Spinal cord (tissue), 9 donors: ENCODE measurements at regions not wholly inside any gene's neighbourhood (a gene's known extent, or its start where the extent isn't known, plus 50 kb on each side); places are given as distances from the start of the nearest gene placed in this dataset.

ENCODE experiments used
- DNase-seq, 6 donors: peaks; one replicate each; pipeline versions ENCODE4 v3.0.0 to v3.0.0-alpha.2; 2013 to 2015; ENCODE audit warnings: low spot score in 6 of 6, low read depth in 4 of 6
- H3K27ac ChIP-seq: one replicate; pipeline ENCODE4 v1.5.1; 2013; ENCODE audit warnings: low read depth, low read length, control low read depth
- H3K27me3 ChIP-seq: one replicate; pipeline ENCODE4 v1.6.1; 2013; ENCODE audit warnings: low read length; ENCODE audit not compliant: control insufficient read depth, insufficient read depth
- H3K36me3 ChIP-seq: one replicate; pipeline ENCODE4 v1.6.1; 2013; ENCODE audit warnings: low read length; ENCODE audit not compliant: control insufficient read depth, insufficient read depth
- H3K4me1 ChIP-seq: one replicate; pipeline ENCODE4 v1.6.1; 2013; ENCODE audit warnings: low read length; ENCODE audit not compliant: control insufficient read depth, insufficient read depth
- H3K4me3 ChIP-seq: one replicate; pipeline ENCODE4 v1.5.1; 2013; ENCODE audit warnings: low read depth, low read length, control low read depth
- H3K9me3 ChIP-seq: one replicate; pipeline ENCODE4 v1.6.1; 2013; ENCODE audit warnings: low read length; ENCODE audit not compliant: control insufficient read depth, insufficient read depth
- WGBS: methylation state at CpG from one replicate; pipeline ENCODE4 v1.1.5; 2013; ENCODE audit warnings: missing lambda C conversion rate; ENCODE audit not compliant: insufficient coverage; 5-methylcytosine and 5-hydroxymethylcytosine counted together
- donor health status: healthy.

DNA sequence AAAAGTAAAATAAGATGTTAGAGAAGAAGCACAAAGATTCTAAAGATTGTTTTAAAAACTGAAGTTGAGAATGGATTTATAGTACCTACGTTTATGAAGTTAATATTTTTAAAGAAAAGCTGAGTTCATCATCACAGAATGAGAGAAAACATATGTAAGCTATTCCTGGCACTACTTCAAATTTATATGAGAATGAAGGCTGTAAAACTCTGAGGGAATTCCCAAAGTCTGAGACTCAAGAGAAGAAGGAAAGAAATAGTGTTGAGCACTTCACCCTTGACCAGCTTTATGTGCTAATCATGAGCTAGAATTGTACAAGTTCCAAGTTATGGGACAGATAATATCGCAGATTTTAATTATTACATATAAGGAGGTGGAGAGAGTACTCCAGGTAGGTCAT, 323.7 kb upstream of the GNAI1 start:
- Histone ChIP-seq H3K27ac (no peak overlapping the region), H3K9me3 (no peaks in the 10 kb centered on the region), H3K4me1 (no peaks in the 10 kb centered on the region), H3K27me3 (no peaks in the 10 kb centered on the region), H3K36me3 (no peaks in the 10 kb centered on the region), H3K4me3 (no peak overlapping the region)
- no peak for DNase-seq
- WGBS: no CpG with 5 or more reads among the region's 2 CpGs

GRCh38 chr7:79806161-79806734, 328.4 kb upstream of the GNAI1 start:
- H3K4me3 ChIP-seq: no peak overlapping the region
- H3K36me3 ChIP-seq: no peaks in the 10 kb centered on the region
- H3K9me3 ChIP-seq: no peaks in the 10 kb centered on the region
- H3K4me1 ChIP-seq: no peaks in the 10 kb centered on the region
- peak in 1 of 6 donors; percentile 16 for DNase-seq
- WGBS: no CpG with 5 or more reads among the region's 6 CpGs
- no peaks in the 10 kb centered on the region for H3K27me3 ChIP-seq
- no peak overlapping the region for H3K27ac ChIP-seq

DNA sequence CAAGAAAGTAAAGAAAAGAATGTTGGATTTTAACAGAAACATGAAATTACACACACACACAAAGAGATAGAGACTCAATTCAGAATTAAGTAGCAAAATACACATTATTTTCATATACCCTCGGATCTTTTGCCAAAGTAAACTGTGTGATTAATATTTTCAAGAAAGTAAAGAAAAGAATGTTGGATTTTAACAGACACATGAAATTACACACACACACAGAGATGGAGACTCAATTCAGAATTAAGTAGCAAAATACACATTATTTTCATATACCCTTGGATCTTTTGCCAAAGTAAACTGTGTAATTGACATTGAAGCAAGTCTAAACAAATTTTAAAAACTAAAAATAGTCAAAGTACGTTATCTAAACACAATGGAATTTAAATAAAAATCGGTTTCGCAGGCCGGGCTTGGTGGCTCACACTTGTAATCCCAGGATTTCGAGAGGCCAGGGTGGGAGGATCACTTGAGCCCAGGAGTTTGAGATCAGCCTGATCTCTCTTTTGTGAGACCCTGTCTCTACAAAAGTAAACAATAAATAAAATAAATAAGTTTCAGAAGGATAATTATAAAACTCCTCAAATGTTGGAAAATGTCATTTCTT, 337.3 kb upstream of the MAGI2 start:
- Histone ChIP-seq H3K36me3 (no peaks in the 10 kb centered on the region), H3K27ac (no peak overlapping the region), H3K9me3 (no peaks in the 10 kb centered on the region), H3K4me1 (no peaks in the 10 kb centered on the region), H3K27me3 (no peaks in the 10 kb centered on the region), H3K4me3 (no peak overlapping the region)
- DNase-seq: no peak
- 88% methylated on average over 4 of the region's 6 CpGs for WGBS

- 75% methylated on average over 1 of the region's 2 CpGs for WGBS
- Histone ChIP-seq H3K9me3 (no peaks in the 10 kb centered on the region), H3K4me3 (no peak overlapping the region), H3K27me3 (no peaks in the 10 kb centered on the region), H3K4me1 (no peaks in the 10 kb centered on the region), H3K36me3 (no peaks in the 10 kb centered on the region), H3K27ac (no peak overlapping the region)
- peak in 2 of 6 donors; percentile 28 to 93 for DNase-seq
Measured at GRCh38 chr7:79789584-79790345, 336.3 kb upstream of the MAGI2 start.

DNA sequence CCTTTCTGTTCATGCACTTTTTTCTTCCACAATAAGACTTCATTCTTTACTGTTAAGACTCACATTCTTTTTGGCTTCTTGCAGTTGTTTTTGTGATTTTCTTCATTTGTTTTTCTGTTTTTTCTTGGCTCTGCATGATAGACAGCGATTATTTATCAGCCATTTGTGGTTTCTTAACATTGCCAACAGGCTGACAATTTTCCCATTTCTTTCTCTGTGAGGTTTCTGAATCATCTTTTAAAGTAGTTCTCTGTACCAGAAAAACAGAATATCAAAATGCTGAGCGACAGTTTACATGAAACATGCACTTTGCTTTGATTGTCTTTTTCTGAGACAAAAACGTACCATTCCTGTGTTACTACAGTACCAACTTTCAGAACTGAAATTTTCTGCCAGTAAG, 334.2 kb upstream of the MAGI2 start:
- WGBS: no CpG with 5 or more reads among the region's 3 CpGs
- Histone ChIP-seq H3K4me3 (no peak overlapping the region), H3K27ac (no peak overlapping the region), H3K4me1 (no peaks in the 10 kb centered on the region), H3K27me3 (no peaks in the 10 kb centered on the region), H3K9me3 (no peaks in the 10 kb centered on the region), H3K36me3 (no peaks in the 10 kb centered on the region)
- no peak for DNase-seq

DNA sequence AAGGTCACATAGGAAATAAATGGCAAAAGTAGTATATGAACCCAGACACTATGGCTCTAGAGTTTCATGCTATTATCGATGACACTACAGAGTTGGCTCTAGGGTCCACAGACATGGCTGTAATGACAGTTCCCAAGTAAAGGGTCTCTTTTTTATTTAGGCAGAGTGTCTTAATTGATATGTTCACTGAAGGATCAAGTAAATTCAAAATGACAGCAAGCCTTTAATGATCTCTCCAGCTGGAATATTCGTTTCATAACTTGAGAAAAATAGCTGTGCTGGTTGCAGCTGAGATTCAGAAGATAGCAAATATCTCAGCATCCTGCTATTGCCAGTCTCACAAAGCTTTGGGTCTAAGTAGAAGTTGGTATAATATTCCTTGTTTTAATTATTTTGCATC, 333.6 kb upstream of the MAGI2 start:
- no peak for DNase-seq

GRCh38 chr7:79786187-79786586, 332.7 kb upstream of the MAGI2 start:
- H3K36me3 ChIP-seq: no peaks in the 10 kb centered on the region
- H3K27me3 ChIP-seq: no peaks in the 10 kb centered on the region
- no peak overlapping the region for H3K27ac ChIP-seq
- 73% methylated on average over 2 of the region's 5 CpGs for WGBS
- H3K4me3 ChIP-seq: no peak overlapping the region
- H3K4me1 ChIP-seq: no peaks in the 10 kb centered on the region
- no peaks in the 10 kb centered on the region for H3K9me3 ChIP-seq
- no peak for DNase-seq

More for the DNA sequence above, 333.6 kb upstream of the MAGI2 start:
- H3K4me3 ChIP-seq: no peak overlapping the region
- H3K4me1 ChIP-seq: no peaks in the 10 kb centered on the region
- H3K27ac ChIP-seq: no peak overlapping the region
- H3K9me3 ChIP-seq: no peaks in the 10 kb centered on the region
- H3K36me3 ChIP-seq: no peaks in the 10 kb centered on the region
- WGBS: 40% methylated on average over 1 of the region's 2 CpGs
- H3K27me3 ChIP-seq: no peaks in the 10 kb centered on the region

- Histone ChIP-seq H3K27me3 (no peaks in the 10 kb centered on the region), H3K9me3 (no peaks in the 10 kb centered on the region), H3K4me3 (no peak overlapping the region), H3K4me1 (no peaks in the 10 kb centered on the region), H3K36me3 (no peaks in the 10 kb centered on the region), H3K27ac (no peak overlapping the region)
- 57% methylated on average over 1 of the region's 3 CpGs for WGBS
- no peak for DNase-seq
Measured at GRCh38 chr7:79785556-79785955, 332.1 kb upstream of the MAGI2 start.

- H3K27me3 ChIP-seq: no peaks in the 10 kb centered on the region
- no peaks in the 10 kb centered on the region for H3K4me1 ChIP-seq
- H3K4me3 ChIP-seq: no peak overlapping the region
- no peaks in the 10 kb centered on the region for H3K9me3 ChIP-seq
- no peaks in the 10 kb centered on the region for H3K36me3 ChIP-seq
- no peak for DNase-seq
- no peak overlapping the region for H3K27ac ChIP-seq
Measured at GRCh38 chr7:79782906-79783305, 329.4 kb upstream of the MAGI2 start.

- Histone ChIP-seq H3K36me3 (no peaks in the 10 kb centered on the region), H3K4me3 (no peak overlapping the region), H3K27ac (no peak overlapping the region), H3K27me3 (no peaks in the 10 kb centered on the region), H3K9me3 (no peaks in the 10 kb centered on the region), H3K4me1 (no peaks in the 10 kb centered on the region)
- no peak for DNase-seq
- no CpG with 5 or more reads among the region's 3 CpGs for WGBS
Measured at GRCh38 chr7:79782256-79782655, 328.8 kb upstream of the MAGI2 start.
